Activated CD4-positive, alpha-beta T cell treated with anti-CD3 and anti-CD28 coated beads, Interleukin-10, Interleukin-2, amounts not matched to agents 100 ng/mL and 50 ng/mL, durations not matched to agents 16 hours and 8 hours (primary cell): ENCODE measurements at regions not wholly inside any gene's neighbourhood (a gene's known extent, or its start where the extent isn't known, plus 50 kb on each side); places are given as distances from the start of the nearest gene placed in this dataset.
"Not testable (repeated sequence)": the region's sequence is repeated elsewhere in the genome, so short reads cannot be mapped to it uniquely, and the experiment has no call there.

Source experiments
- DNase-seq: peaks from one replicate; pipeline ENCODE4 v3.0.0-alpha.2; 2020

DNA sequence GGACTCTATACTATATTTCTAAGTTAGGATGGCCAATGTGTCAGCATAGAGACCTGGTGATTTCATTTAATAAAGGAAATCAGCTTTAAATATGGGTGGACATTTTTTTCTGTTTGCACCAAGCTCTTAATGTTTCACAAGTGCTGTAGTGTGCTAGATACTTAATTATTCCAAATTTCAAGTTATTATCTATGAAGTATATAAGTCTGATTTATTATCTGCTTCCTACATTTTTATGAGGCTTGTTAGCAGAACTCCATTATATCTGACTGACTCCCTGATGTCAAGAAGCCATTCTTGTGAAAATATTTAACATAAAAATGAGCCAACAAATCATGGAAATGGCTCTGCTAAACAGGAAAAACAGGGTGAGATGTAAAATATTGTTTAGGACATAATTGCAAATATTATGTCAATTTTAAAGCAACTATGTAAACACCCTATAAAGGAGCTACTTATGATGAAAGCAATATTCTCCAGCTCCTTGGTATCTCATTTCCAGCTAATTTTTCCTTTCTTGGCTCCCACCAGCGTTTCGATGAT lies 1415.2 kb downstream of the GATA3 start:
- no peak for DNase-seq

DNA sequence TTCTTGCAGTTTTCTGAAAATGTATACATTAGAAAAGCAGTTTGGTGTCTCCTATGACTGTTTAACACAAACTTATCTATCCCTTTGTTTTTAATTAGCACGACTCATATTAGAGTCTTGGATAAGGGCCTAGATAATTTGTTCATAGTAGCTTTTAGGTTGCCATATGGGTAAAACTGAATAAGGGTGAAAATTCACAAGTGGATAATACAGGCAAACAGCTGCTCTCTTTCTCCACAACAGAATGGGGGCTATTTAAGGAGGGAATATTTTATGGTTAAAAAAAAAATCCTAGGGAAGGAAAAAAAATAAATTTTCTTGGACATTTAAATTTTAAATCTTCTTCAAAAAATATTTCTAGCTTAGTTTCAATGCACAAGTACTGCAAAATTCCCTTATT lies 1416.1 kb downstream of the GATA3 start:
- no peak for DNase-seq

DNA sequence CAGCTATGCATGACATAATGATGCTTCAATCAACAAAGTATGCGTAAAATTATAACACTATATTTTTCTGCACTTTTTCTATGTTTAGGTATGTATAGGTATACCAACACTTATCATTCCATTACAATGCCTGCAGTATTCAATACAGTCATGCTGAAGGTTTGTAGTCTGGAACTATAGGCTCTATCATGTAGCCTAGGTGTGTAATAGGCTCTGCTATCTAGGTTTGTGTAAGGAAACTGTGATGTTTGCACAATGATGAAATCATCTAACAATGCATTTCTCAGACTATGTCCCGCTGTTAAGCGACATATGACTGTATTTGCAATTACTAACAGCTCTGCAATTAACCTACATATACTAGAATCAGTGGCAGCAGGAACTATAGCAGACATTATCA lies 1447.5 kb downstream of the GATA3 start:
- DNase-seq: no peak

DNA sequence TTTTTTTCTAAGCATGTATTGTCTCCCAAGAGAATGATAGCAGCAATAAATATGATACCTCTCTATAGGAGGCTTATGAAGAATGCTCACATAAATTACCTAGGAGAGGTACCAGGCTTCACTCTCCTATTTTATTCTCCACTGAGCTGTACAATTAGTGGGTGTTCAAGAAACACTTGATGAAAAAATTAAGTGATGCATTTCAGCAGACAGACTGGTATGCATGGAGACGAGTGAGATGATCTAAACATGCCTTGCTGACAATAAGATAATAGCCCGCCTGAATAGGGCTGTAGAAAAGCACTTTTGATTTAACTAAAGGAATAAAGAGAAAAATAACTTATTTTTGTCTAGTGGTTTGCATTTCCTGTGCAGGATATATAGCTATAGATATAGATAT lies 1449.7 kb downstream of the GATA3 start:
- DNase-seq: no peak

DNA sequence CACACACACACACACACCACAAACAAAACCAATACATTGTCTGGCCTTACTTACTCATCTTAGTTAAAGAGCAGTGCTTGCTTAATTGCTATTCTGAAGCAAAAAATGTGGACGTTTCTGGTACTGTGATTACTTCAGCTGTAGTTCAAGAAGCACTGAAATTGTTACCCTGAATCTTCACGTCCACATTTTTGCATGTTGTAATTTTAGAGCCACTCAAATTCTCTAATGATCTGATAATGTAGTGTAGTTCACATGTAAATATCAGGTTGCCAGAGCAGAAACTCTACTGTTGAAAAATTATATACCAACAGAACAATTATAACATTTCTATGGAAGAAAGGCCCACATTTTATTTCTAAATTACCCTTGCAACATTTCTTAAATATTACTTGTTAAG lies 1451.1 kb downstream of the GATA3 start:
- no peak for DNase-seq

DNA sequence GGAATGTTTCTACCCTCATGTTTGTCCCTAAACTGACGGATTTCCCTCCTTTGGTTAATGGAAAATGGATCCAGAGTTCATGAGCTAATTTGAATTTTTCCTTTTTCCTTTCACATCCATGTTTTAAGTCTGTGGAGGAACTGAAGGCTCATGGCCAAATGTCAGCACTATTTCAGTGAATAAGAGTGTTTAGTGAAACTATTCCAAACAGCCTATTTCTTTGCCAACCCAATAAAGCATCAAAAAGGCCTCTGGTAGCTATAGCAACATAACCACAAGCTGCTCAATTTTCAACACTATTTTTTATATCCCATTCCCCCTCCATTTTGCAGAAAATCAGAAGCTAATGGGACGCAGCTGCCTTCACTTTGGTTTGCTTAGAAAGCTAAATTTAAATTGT lies 1454.1 kb downstream of the GATA3 start:
- no peak for DNase-seq

DNA sequence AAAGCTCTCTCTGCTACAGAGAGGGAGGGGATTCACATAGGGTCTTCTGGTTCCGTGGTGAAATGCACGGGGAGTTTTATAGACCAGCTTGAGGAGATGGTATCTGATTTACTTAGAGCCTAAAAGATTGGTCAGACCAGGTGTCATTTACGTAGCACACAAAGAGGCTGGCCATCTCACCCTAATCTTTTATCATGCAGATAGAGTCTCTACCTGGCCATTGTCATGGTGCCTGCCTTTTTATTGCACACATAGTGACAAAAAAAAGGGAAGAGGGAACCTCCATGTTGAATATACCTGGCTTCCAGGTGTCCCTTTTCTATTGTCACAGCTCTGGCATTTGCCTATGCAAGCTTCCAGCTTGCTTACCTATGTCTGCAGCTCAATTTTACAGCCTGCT lies 1456.1 kb downstream of the GATA3 start:
- DNase-seq: no peak

DNA sequence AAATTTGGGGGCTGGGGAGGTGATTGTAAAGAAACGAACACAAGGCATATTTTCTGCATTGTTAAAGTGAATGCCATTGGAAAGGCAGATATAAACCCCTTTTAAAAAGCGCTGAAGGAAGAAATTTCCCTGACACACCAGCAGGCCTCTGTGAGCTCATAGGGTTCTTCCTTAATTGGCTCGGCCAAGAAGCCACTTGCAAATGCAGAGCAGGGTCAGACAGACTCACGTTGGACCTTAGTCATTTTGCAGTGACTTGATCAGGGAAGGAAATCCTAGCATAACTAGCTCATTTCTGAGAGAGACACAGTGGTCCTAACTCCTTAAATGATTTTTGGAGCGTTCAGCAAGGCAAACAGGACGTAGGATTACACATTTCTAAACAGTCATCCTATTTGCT lies 1461.4 kb downstream of the GATA3 start:
- DNase-seq: no peak

DNA sequence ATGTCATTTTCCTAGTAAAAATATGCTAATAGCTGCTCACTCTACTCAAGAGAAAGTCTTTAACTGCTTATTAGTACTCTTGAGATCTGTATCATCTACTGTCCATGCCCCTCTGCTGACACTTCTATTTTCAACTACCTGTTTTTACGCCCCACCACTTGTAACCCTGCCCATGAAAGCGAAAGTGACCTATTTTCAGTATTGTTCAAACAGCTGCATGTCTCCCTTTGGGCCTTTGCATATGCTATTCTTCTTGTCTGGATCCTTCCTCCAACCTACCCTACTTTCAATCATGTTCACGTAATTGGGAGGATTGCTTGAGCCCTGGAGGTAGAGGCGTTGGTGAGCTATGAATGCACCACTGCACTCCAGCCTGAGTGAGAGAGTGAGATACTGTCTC lies 1481.3 kb downstream of the GATA3 start:
- no peak for DNase-seq

DNA sequence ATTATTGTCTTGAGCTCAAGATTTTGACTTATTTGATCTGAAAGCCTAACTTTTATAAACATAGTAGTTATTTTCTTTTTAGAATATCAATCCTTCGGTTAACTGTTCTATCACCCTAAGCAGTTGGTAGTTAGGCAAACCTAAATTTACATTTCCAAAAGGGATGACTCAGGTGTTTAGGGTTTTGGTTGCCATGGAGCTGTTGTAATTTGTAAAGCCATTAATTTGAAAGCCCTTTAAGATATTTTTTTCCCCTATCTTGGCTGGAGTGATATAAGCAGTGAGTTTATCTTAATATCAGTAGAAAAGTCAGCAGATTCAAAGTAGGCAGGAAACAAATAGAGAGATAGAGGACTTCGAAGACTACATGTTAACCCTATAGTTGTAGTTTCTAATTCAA lies 1472.6 kb upstream of the CELF2 start:
- no peak for DNase-seq

DNA sequence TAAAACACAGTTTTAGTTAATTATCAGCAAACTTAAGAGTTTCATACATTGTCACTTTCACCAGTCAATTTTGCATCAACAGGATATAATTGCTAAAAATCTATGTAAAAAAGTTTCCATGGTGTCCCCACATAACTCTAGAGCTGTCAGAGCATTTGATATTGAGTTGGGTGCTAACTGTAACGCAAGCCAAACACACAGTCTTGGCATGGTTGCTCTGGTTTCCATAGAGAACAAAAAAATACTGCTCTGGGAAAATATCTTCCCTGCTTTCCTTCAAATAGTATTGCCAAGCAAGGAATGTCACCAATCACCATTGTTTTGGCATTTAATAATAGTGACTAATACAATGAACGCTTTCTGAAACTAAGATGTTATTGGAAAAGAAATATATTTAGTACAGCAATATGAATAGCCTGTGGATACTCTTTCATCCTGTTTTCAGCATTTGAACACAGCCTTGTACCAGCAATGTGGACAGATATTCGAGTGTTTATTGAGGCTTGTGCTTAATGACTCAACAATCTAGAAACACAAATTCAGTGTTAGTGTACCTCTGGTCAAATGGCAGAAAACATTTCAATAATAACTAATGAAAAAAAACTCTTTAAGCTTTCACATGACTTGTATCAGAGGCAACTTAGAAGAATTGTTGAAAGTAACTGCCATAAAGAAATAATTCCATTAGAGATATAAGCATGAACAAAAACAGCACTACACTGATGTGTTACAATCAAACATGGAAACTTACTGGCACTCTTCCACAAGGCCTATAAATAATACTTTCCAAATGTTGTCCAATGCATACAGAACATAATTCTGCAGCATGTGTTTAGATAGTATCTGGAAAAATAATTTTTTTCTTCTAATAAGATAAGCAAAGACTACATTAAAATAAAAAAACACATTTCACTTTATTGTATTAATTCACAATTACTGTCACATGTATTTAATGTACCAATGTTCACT lies 1469.5 kb upstream of the CELF2 start:
- DNase-seq: no peak

DNA sequence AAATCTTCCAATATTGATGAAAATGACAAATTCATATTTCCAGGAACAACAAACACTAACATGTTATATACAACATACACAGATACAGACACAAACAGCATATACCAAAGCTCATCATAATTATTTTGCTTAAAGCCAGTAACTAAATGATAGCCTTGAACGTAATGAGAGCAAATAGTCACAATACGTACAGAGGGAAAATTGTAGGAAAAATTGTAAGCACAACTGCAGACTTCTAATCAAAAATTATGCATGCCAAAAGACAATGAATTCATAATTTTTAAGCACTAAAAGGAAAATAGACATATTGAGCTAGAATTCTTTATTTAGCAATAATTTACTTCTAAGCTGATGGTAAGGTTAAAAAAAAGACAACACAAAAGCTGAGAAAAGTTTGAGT lies 1466.9 kb upstream of the CELF2 start:
- no peak for DNase-seq

DNA sequence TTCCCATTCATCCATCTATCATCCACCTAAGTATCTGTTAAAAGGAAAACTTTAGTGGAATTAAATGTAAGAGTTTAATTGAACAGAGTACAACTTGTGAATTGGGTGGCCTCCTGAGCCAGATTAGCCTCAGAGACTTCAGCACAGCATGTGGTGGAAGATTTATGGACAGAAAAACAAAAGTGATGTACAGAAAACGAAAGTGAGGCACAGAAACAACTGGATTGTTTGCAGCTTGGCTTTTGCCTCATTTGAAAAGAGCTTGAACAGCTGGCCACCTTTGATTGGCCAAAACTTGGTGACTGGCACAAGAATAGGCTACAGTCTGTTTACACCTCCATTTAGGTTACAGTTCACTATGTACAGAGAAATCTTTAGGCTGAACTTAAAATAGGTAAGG lies 1463.4 kb upstream of the CELF2 start:
- DNase-seq: no peak

DNA sequence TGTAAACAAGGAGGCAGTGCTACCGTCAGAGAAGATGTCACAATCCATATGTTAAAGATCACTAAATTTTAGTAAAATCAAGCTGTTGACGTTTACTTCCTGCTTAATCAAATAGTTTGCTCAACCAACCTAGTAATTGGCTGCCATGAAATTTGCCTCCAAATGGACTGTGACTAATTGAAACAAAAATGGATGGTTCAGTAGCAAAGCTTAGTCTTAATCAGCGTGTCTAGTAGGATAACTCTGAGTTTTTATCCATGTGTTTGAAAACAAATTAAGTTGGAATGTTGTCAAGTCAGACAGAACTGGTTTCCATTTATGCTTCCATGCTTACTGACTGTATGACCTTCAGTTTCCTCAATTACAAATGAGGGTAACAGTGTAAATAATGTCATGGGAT lies 1456.7 kb upstream of the CELF2 start:
- DNase-seq: no peak

DNA sequence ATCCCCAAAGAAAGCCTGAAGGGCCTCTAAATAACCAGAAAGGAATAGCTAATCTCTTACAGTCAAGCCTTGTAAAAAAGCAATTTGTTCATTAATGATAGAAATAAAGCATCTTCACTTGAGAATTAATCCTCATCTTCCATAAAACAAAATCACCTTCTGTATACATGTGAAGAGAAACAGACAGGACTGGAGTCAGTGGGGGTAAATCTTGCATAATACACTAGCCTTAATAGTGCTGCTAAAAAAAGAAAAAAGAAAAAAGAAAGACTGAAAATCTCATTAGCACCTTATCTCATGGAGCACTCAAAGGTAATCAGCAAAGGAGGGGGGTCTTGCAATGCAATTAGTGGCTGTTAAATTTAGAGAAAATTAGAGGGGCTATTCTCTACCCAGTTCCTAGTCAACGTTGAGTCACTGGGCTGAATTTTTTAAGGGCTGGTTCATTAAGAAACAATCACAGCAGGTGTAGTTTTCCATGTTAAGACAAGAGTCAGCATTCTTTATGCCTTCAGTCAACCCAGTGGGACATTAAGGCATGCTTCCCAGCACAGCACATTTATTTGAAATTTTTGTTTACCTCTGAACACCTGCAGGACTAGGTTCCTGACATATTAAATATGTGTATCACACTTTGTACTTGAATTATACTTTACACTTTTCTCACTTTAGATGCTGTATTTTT lies 1455.7 kb upstream of the CELF2 start:
- DNase-seq: no peak

DNA sequence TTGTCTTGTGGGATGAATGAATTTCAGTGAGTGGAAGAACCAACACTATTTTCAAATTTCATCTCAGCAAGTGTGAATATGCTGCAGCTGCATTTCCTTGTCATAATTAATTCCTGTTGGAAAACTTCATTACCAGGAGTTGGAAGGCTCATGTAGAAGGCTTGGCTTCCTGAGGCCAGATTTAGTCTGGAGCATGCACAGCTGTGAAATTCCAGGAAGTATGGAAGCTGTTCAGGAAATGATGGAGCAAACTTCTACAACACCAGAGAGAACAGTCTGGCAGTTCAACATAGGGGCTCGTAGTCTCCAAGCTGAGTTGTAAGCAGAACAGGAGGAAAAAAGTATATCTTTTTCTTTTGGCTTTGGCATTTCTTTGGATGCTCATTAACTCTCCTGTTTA lies 1439.9 kb upstream of the CELF2 start:
- no peak for DNase-seq

DNA sequence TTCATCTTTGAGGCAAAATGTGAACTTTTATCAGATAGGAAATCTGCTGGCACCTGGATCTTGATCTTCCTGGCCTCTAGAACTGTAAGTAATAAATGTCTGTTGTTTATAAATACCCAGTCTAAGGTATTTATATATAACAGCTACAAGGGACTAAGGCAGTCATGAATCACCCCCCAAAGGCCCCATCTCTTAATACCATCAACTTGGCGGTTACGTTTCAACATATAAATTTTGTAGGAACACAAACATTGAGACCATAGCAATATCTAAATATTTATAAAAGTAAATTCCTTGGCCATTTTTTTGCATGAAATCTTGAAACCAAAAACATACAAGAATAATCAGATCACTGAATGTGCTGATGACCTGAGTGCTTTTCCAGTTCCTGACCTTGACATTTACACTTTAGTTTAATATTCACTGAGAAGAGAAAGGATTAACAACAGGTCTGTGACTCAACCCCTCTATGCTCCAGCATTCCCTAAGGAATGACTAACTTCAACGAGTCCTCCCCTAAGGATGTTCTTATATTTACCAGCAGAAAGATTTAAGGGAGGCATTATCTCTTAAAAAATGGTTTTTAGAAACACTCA lies 1438.5 kb upstream of the CELF2 start:
- no peak for DNase-seq

DNA sequence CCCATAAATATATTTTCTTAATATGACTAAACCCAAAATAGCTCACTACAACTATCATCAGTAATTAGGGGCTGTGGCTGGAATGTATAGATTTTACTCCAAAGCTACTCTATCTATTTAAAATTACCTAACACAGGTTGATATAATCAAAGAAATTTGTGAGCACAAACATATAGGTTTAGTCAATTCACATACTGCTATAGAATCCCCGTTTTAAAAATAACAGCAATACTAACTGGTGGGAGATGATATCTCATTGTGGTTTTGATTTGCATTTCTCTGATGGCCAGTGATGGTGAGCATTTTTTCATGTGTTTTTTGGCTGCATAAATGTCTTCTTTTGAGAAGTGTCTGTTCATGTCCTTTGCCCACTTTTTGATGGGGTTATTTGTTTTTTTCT lies 1434.9 kb upstream of the CELF2 start:
- DNase-seq: not testable (repeated sequence)

DNA sequence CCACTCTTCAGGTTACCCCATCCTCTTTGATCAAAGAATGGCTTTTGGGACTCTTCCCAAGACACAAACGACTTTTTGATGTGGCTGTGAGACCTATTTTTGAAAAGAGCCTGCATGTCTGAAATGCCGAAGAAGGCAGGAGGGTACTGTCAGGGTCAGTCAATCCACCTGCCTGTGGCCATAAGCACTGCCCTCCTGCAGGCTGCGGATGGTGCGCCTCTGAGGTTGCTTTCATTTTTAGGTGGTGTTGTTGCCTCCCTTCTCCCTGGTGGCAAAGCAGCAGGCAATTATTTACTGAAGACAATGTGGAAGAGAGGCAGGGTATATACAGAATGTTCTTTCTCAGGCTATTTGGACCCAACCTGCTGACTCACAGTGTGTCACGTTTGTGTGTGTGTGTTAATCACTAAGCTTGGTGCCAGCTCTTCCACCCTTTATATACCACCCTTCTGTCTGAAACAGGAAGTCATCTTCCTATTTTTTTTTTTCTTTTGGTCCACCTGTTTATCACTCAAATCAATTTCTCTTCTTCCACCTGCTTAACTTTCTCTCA lies 1421.2 kb upstream of the CELF2 start:
- no peak for DNase-seq

DNA sequence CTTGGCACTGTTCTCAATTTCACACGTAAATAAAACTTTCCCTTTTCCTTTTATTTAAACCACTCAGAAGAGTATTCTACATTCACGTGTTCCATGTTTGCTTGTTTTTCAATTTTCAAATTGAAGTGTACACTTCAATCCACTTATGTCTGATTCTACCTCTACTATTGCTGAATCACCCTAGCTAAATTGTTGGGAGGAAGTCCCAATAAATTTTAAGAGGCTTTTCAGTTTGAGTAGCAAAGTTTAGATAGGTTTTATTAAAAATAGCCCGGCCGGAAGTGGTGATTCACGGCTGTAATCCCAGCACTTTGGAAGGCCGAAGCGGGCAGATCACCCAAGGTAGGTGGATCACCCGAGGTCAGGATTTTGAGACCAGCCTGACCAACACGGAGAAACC lies 1414.7 kb upstream of the CELF2 start:
- no peak for DNase-seq

DNA sequence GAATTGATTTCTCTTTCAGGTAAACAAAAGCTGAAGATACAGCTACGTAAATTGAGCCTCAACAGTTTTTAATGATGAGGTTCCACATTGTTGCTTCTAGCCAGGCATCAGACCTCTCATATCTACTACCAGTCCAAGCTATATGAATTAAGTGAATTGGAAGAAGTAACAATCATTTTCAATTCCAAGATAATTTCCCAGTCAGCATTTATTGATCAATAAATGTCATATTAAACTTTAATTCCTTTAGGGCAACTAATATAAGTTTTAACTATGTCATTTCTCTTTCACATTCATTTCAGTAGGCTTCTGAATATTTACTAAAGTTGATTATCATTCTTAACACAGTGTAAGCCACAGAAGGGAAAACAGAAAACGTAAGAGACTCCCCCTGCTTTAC lies 1413.7 kb upstream of the CELF2 start:
- no peak for DNase-seq

DNA sequence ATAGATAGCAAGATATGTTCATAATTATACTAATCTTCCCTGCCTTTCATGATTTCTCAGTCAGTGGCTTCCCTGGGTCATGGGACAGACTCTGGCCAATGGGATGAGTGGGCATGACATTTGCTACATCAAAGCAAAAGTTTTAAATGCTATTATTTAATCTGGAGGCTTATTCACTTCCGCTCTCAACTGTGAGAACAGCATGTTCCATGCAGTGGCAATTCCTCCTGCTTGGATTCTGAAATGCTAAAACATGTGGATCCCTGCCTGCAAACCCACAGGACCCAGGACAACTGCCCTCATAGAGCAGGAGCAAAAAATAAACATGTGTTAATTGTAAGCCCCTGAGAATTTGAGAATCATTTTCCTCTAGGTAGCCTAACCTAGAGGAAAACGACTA lies 1412.4 kb upstream of the CELF2 start:
- no peak for DNase-seq

DNA sequence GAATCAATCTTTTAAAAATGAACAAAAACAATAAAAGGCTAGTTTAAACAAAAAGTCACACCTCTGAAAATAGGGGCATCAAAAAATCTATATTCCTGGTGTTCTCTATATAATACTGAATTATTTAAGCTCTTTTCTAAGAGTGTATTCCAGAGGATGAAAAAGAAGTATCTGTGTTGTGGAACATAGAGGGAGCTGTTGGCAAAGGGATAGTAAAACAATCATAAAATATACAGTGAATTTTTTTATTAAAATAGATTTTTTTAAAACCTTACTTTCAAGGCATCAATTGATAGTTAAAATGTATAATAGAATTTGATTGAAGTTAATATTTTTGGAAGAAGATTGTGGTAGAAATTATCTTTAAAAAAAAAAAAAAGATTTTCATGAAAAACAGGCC lies 1409.1 kb upstream of the CELF2 start:
- no peak for DNase-seq
